ENCODE measurements at regions not wholly inside any gene's neighbourhood (a gene's known extent, or its start where the extent isn't known, plus 50 kb on each side); places are given as distances from the start of the nearest gene placed in this dataset.

- TF ChIP-seq ZNF274 (IDR thresholded peaks at IDR 0.05; ENCODE audit: low read depth, low read length) = no peak
- TF ChIP-seq YY1 (IDR thresholded peaks at IDR 0.05; ENCODE audit: insufficient read depth, insufficient read length) = no peak
- no peak for TF ChIP-seq SUZ12 (IDR thresholded peaks at IDR 0.05; ENCODE audit: extremely low read depth, insufficient read depth, insufficient read length)
These were observed 98.5 kb upstream of the DOCK10 start for GRCh38 chr2:225140723-225141122.
